Cardiac septum (tissue), 1 donor: ENCODE measurements at regions not wholly inside any gene's neighbourhood (a gene's known extent, or its start where the extent isn't known, plus 50 kb on each side); places are given as distances from the start of the nearest gene placed in this dataset.

Experiments used
- DNase-seq: peaks from one replicate; pipeline ENCODE4 v3.0.0-alpha.2; 2020; ENCODE audit warnings: low spot score
- intact Hi-C: fragments of 100-400 bp; cut with DNase I; formaldehyde crosslinking; loops from one replicate; pipeline ENCODE4 v1.14.0; 2022
- donor health status: DM: no; HTN: no; CAD: no.

GRCh38 chr13:68428292-68428691, 1198.2 kb upstream of the PCDH9 start:
- intact Hi-C loops = no loop called here
- DNase-seq = no peak

- intact Hi-C loops = no loop called here
Observed at GRCh38 chr13:68417801-68418200, 1187.7 kb upstream of the PCDH9 start.

GRCh38 chr13:68410007-68410406, 1179.9 kb upstream of the PCDH9 start:
- intact Hi-C loops = no loop called here
- DNase-seq = no peak

More at GRCh38 chr13:68417801-68418200, 1187.7 kb upstream of the PCDH9 start:
- DNase-seq = no peak

- DNase-seq = no peak
- intact Hi-C loops = no loop called here
Observed at GRCh38 chr13:68390987-68391386, 1160.9 kb upstream of the PCDH9 start.

GRCh38 chr13:68386808-68387207, 1156.7 kb upstream of the PCDH9 start:
- intact Hi-C loops = no loop called here
- DNase-seq = no peak

- no peak for DNase-seq
- intact Hi-C loops = no loop called here
Observed at GRCh38 chr13:68380041-68380973, 1150.2 kb upstream of the PCDH9 start.

- intact Hi-C loops = no loop called here
- no peak for DNase-seq
Observed at GRCh38 chr13:68378294-68378693, 1148.2 kb upstream of the PCDH9 start.

- intact Hi-C loops = no loop called here
- DNase-seq = no peak
Observed at GRCh38 chr13:68375004-68375403, 1144.9 kb upstream of the PCDH9 start.

GRCh38 chr13:68369739-68370138, 1139.6 kb upstream of the PCDH9 start:
- no peak for DNase-seq
- intact Hi-C loops = no loop called here

- intact Hi-C loops = no loop called here
- DNase-seq = no peak
Observed at GRCh38 chr13:68368922-68369321, 1138.8 kb upstream of the PCDH9 start.

- DNase-seq = no peak
- intact Hi-C loops = no loop called here
Observed at GRCh38 chr13:68359105-68359504, 1129.0 kb upstream of the PCDH9 start.

- DNase-seq = no peak
- intact Hi-C loops = no loop called here
Observed at GRCh38 chr13:68358294-68358705, 1128.2 kb upstream of the PCDH9 start.

GRCh38 chr13:68350554-68350953, 1120.4 kb upstream of the PCDH9 start:
- intact Hi-C loops = no loop called here
- DNase-seq = no peak

- DNase-seq = no peak
- intact Hi-C loops = no loop called here
Observed at GRCh38 chr13:68347220-68347619, 1117.1 kb upstream of the PCDH9 start.

GRCh38 chr13:68345963-68346531, 1115.9 kb upstream of the PCDH9 start:
- intact Hi-C loops = no loop called here
- no peak for DNase-seq

GRCh38 chr13:68323124-68323523, 1093.0 kb upstream of the PCDH9 start:
- intact Hi-C loops = no loop called here
- DNase-seq = no peak

GRCh38 chr13:68319384-68319783, 1089.2 kb upstream of the PCDH9 start:
- intact Hi-C loops = no loop called here
- DNase-seq = no peak

- intact Hi-C loops = no loop called here
- no peak for DNase-seq
Observed at GRCh38 chr13:68304286-68304893, 1074.3 kb upstream of the PCDH9 start.

- DNase-seq = no peak
- intact Hi-C loops = no loop called here
Observed at GRCh38 chr13:68293631-68294030, 1063.5 kb upstream of the PCDH9 start.

- intact Hi-C loops = no loop called here
- no peak for DNase-seq
Observed at GRCh38 chr13:68292601-68293000, 1062.5 kb upstream of the PCDH9 start.

GRCh38 chr13:68291595-68291994, 1061.5 kb upstream of the PCDH9 start:
- intact Hi-C loops = no loop called here
- DNase-seq = no peak
